Mesendoderm (in vitro differentiated cells): ENCODE measurements at regions not wholly inside any gene's neighbourhood (a gene's known extent, or its start where the extent isn't known, plus 50 kb on each side); places are given as distances from the start of the nearest gene placed in this dataset.

ENCODE experiments used
- DNase-seq: peaks from one replicate; pipeline ENCODE4 v3.0.0; 2013
- H2AK5ac ChIP-seq: 2 replicates; pipeline ENCODE4 v1.6.1; 2013; ENCODE audit warnings: low read length, inconsistent platforms
- H2BK120ac ChIP-seq: 2 replicates; pipeline ENCODE4 v1.6.1; 2013; ENCODE audit warnings: low read depth, mild to moderate bottlenecking, low read length, moderate library complexity, mixed read lengths
- H2BK15ac ChIP-seq: replicated peaks from 2 replicates; pipeline ENCODE4 v1.6.1; 2013; ENCODE audit warnings: low read depth, mild to moderate bottlenecking, moderate library complexity
- H2BK5ac ChIP-seq: 2 replicates; pipeline ENCODE4 v1.6.1; 2013; ENCODE audit warnings: low read length, inconsistent platforms
- H3K18ac ChIP-seq: 2 replicates; pipeline ENCODE4 v1.6.1; 2013; ENCODE audit warnings: mild to moderate bottlenecking, low read length, mixed read lengths
- H3K23ac ChIP-seq: one replicate; pipeline ENCODE4 v1.6.1; 2013; ENCODE audit warnings: low read length
- H3K27ac ChIP-seq: 2 replicates; pipeline ENCODE4 v1.5.1; 2013; ENCODE audit warnings: low read depth, mild to moderate bottlenecking, inconsistent platforms, low read length, moderate library complexity
- H3K27me3 ChIP-seq: 2 replicates; pipeline ENCODE4 v1.6.1; 2013; ENCODE audit warnings: low read length, control low read depth, mild to moderate bottlenecking, inconsistent platforms; ENCODE audit not compliant: insufficient read depth, poor library complexity
- H3K36me3 ChIP-seq: 2 replicates; pipeline ENCODE4 v1.6.1; 2013; ENCODE audit warnings: low read length, inconsistent platforms; ENCODE audit not compliant: control insufficient read depth, insufficient read depth
- H3K4ac ChIP-seq: one replicate; pipeline ENCODE4 v1.6.1; 2013; ENCODE audit warnings: low read depth, mild to moderate bottlenecking, low read length, moderate library complexity
- H3K4me1 ChIP-seq: 2 replicates; pipeline ENCODE4 v1.6.1; 2013; ENCODE audit warnings: low read depth, low read length, inconsistent platforms; ENCODE audit not compliant: control insufficient read depth
- H3K4me2 ChIP-seq: 2 replicates; pipeline ENCODE4 v1.6.1; 2013; ENCODE audit warnings: low read length
- H3K4me3 ChIP-seq: 2 replicates; pipeline ENCODE4 v1.5.1; 2013; ENCODE audit warnings: mild to moderate bottlenecking, low read length
- H3K56ac ChIP-seq: one replicate; pipeline ENCODE4 v1.6.1; 2013; ENCODE audit warnings: low read length
- H3K79me1 ChIP-seq: 2 replicates; pipeline ENCODE4 v1.6.1; 2013; ENCODE audit warnings: low read length, inconsistent platforms
- H3K79me2 ChIP-seq: 2 replicates; pipeline ENCODE4 v1.6.1; 2013; ENCODE audit warnings: mild to moderate bottlenecking, low read length; ENCODE audit not compliant: control insufficient read depth, insufficient read depth
- H3K9ac ChIP-seq: 2 replicates; pipeline ENCODE4 v1.6.1; 2013; ENCODE audit warnings: low read length, inconsistent platforms
- H4K5ac ChIP-seq: one replicate; pipeline ENCODE4 v1.6.1; 2013; ENCODE audit warnings: low read length
- H4K8ac ChIP-seq: one replicate; pipeline ENCODE4 v1.6.1; 2013; ENCODE audit warnings: low read depth, mild to moderate bottlenecking, control low read depth, low read length, moderate library complexity
- whole genome bisulfite sequencing: extraction: QIAGEN DNeasy Blood & Tissue Kit; methylation state at CpG from one replicate; pipeline ENCODE4 v1.1.7; 2013; ENCODE audit warnings: low lambda C conversion rate, missing lambda C conversion rate; ENCODE audit not compliant: insufficient coverage; ENCODE audit errors: extremely low coverage; 5-methylcytosine and 5-hydroxymethylcytosine counted together

DNA sequence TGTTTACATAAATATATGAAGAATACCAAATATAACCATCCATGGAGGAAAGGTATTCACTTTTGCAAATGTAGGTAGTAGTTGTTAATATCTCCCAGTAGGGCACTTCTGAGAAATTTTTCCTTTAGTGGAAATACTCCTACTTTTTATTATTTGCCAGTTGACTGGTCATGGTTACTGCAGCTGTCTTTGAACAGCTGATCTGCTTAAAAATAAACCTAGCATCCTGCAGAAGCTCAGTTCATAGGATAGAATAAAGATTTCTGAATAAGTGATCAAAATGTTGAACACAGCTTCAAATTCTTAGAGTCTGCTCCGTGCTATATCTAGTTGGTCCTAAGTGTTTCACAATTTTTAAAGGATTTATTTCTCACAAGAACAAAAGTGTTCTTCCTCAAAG is 270.7 kb upstream of the TRPC7 start:
- Histone ChIP-seq H2BK15ac (no peak overlapping the region), H3K4me3 (no peak overlapping the region), H3K23ac (no peak overlapping the region), H3K79me1 (no peaks in the 10 kb centered on the region), H2BK120ac (no peak overlapping the region), H2AK5ac (no peak overlapping the region), H3K9ac (no peak overlapping the region), H3K56ac (no peak overlapping the region), H3K4me2 (no peak overlapping the region), H2BK5ac (no peak overlapping the region), H3K27me3 (no peaks in the 10 kb centered on the region), H3K4ac (no peak overlapping the region), H3K36me3 (no peaks in the 10 kb centered on the region), H3K4me1 (no peaks in the 10 kb centered on the region), H4K5ac (no peak overlapping the region), H3K18ac (no peak overlapping the region), H4K8ac (no peak overlapping the region), H3K27ac (no peak overlapping the region), H3K79me2 (no peaks in the 10 kb centered on the region)
- DNase-seq: no peak
- no CpG with 5 or more reads among the region's 1 CpG for WGBS

DNA sequence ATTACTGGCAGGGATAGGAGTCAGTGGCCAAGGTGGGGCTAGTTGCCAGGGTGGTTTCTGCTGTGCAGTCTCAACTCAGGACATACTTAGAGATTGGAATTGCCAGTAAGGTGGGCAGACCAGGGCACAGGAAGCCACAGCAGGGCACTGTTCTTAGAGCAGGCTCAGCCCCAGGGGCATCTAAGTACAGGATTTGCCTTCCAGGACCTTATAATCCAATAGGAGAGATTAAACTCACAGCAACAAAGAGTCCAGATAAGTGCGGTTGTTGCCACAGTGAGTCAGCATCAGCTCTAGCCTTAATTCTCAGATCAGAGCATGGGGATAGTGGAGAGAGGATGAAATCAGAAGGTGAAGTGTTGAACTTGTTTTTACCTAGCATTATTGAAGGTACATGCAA is 265.8 kb upstream of the TRPC7 start:
- H3K23ac ChIP-seq: no peak overlapping the region
- H3K56ac ChIP-seq: peak overlapping the region; percentile 17
- DNase-seq: no peak
- no peaks in the 10 kb centered on the region for H3K79me2 ChIP-seq
- no peak overlapping the region for H2BK15ac ChIP-seq
- H3K9ac ChIP-seq: no peak overlapping the region
- H3K4ac ChIP-seq: no peak overlapping the region
- no peak overlapping the region for H3K27ac ChIP-seq
- no peak overlapping the region for H2AK5ac ChIP-seq
- H3K36me3 ChIP-seq: no peaks in the 10 kb centered on the region
- peaks cover 5% of the 10 kb centered on the region for H3K4me1 ChIP-seq
- H3K18ac ChIP-seq: no peak overlapping the region
- no peak overlapping the region for H4K5ac ChIP-seq
- H3K79me1 ChIP-seq: no peaks in the 10 kb centered on the region
- H3K27me3 ChIP-seq: no peaks in the 10 kb centered on the region
- no peak overlapping the region for H3K4me3 ChIP-seq
- H4K8ac ChIP-seq: no peak overlapping the region
- H2BK120ac ChIP-seq: no peak overlapping the region
- WGBS: no CpG with 5 or more reads among the region's 1 CpG
- H2BK5ac ChIP-seq: no peak overlapping the region
- no peak overlapping the region for H3K4me2 ChIP-seq

DNA sequence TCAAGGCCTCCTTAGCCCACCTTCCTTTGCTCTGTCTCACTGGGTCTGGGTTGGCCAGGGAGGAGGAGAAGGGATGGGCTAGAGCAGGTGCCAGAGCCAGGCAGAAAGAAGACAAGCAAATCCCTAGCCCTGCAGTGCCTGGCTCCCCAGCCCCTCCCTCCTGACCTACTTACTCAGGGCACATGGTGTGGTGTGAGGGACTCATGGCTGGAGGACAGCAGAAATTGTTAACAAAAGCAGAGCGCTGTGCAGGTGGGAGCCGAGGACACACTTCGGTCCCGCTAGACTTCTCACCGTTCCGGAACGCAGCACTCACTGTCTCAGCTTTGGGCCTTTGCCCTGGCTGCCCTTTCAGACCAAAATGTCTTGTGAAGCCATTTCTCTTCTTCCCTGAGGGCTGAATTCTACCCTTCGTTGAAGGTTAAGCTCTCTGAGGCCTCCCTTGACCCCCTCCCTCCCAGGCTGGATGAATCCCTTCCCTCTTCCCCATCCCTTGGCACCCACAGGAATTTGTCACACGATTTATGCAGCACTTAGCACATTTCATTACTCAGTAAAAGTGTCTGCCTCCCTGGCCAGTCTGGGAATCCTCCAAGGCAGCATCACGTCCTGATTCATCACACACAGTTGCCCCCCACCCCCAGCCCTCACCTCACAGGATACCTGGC is 263.9 kb upstream of the TRPC7 start:
- H2BK15ac ChIP-seq: no peak overlapping the region
- no peaks in the 10 kb centered on the region for H3K27me3 ChIP-seq
- H3K4me2 ChIP-seq: no peak overlapping the region
- H2BK120ac ChIP-seq: no peak overlapping the region
- H4K8ac ChIP-seq: no peak overlapping the region
- no peak overlapping the region for H3K9ac ChIP-seq
- H3K56ac ChIP-seq: peak overlapping the region; percentile 38
- no peak overlapping the region for H3K23ac ChIP-seq
- no peak overlapping the region for H3K4me3 ChIP-seq
- H3K79me1 ChIP-seq: no peaks in the 10 kb centered on the region
- no peaks in the 10 kb centered on the region for H3K79me2 ChIP-seq
- DNase-seq: peak; percentile 84
- no peak overlapping the region for H3K27ac ChIP-seq
- no CpG with 5 or more reads among the region's 10 CpGs for WGBS
- H2AK5ac ChIP-seq: no peak overlapping the region
- no peak overlapping the region for H3K18ac ChIP-seq
- peaks cover 5% of the 10 kb centered on the region for H3K4me1 ChIP-seq
- no peak overlapping the region for H2BK5ac ChIP-seq
- no peak overlapping the region for H4K5ac ChIP-seq
- no peaks in the 10 kb centered on the region for H3K36me3 ChIP-seq
- no peak overlapping the region for H3K4ac ChIP-seq

DNA sequence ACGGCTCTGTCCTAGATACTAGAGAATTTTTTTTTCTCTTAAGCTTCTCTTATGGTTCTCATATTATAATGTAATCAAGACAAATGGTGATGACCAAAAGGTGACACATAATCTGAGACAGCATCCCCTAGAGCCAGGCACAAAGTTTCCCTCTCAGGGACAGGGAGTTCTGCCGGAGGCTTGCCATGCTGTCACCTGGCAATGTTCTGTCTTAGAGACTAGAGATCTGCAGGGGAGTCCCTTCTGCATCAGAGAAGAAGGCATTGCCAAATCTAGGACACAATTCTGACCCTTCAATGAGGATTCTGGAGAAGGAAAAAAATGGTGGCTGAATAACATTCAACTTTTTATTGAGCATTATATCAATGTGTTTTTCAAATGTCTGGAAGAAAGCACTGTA is 261.2 kb upstream of the TRPC7 start:
- Histone ChIP-seq H3K36me3 (no peaks in the 10 kb centered on the region), H2BK120ac (no peak overlapping the region), H3K18ac (no peak overlapping the region), H3K27me3 (no peaks in the 10 kb centered on the region), H2AK5ac (no peak overlapping the region), H3K23ac (no peak overlapping the region), H3K4me2 (no peak overlapping the region), H2BK5ac (no peak overlapping the region), H3K9ac (no peak overlapping the region), H4K5ac (no peak overlapping the region), H3K27ac (no peak overlapping the region), H3K4ac (no peak overlapping the region), H3K79me1 (no peaks in the 10 kb centered on the region), H3K56ac (no peak overlapping the region), H3K79me2 (no peaks in the 10 kb centered on the region), H3K4me3 (no peak overlapping the region), H2BK15ac (no peak overlapping the region), H4K8ac (no peak overlapping the region), H3K4me1 (peaks cover 5% of the 10 kb centered on the region)
- DNase-seq: no peak
- WGBS: no CpG with 5 or more reads among the region's 2 CpGs

DNA sequence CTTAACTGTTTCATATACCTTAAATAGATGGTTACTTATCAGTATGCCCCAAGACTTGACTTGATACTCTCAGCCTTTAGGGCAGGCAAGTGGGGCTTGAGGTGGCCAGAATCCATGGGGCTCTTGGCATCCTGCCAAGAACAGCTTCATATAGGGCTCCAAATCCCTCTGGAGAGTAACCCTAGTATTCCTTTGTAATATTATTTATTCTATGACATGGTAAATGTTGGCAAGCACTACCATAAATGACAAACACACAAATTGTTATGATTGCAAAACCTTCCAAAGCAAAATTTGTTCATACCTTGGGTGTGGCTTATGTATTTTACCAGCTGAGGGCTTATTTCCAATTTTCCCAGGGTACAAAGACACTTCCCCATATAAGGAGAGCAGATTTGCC is 257.4 kb upstream of the TRPC7 start:
- no peak overlapping the region for H2BK15ac ChIP-seq
- no peaks in the 10 kb centered on the region for H3K4me1 ChIP-seq
- H3K56ac ChIP-seq: no peak overlapping the region
- H2BK120ac ChIP-seq: no peak overlapping the region
- H3K27me3 ChIP-seq: no peaks in the 10 kb centered on the region
- no peak for DNase-seq
- H2AK5ac ChIP-seq: no peak overlapping the region
- H3K23ac ChIP-seq: no peak overlapping the region
- H3K36me3 ChIP-seq: no peaks in the 10 kb centered on the region
- no peaks in the 10 kb centered on the region for H3K79me2 ChIP-seq
- no peak overlapping the region for H2BK5ac ChIP-seq
- no peak overlapping the region for H3K18ac ChIP-seq
- H3K27ac ChIP-seq: no peak overlapping the region
- no peak overlapping the region for H3K4me2 ChIP-seq
- no peak overlapping the region for H4K8ac ChIP-seq
- H3K4ac ChIP-seq: no peak overlapping the region
- no peak overlapping the region for H3K4me3 ChIP-seq
- H3K9ac ChIP-seq: no peak overlapping the region
- H3K79me1 ChIP-seq: no peaks in the 10 kb centered on the region
- H4K5ac ChIP-seq: no peak overlapping the region

DNA sequence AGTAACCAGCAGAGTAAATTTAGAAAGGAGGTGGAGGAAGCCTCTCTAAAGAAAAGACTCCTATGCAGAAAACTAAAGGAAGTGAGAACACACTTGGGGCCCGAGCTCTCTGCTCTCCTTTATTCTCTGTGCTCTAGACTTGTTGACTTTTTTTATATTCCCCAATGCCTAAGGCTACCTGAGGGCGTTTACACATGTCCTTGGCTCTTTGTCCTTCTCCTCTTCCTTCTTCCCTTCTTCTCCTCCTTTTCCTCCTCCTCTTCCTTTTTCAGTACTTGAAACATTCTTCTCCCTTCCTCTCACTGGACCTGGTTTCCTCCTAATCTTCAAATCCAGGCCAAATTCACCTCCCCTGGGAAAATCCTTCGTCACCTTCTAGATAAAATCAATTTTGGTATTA is 256.4 kb upstream of the TRPC7 start:
- H3K4me1 ChIP-seq: no peaks in the 10 kb centered on the region
- no peak overlapping the region for H2AK5ac ChIP-seq
- no peaks in the 10 kb centered on the region for H3K27me3 ChIP-seq
- H3K36me3 ChIP-seq: no peaks in the 10 kb centered on the region
- no peak overlapping the region for H3K9ac ChIP-seq
- H3K79me2 ChIP-seq: no peaks in the 10 kb centered on the region
- DNase-seq: no peak
- H3K4me3 ChIP-seq: no peak overlapping the region
- no peak overlapping the region for H2BK5ac ChIP-seq
- WGBS: no CpG with 5 or more reads among the region's 3 CpGs
- no peak overlapping the region for H4K8ac ChIP-seq
- H3K27ac ChIP-seq: no peak overlapping the region
- no peak overlapping the region for H2BK120ac ChIP-seq
- no peak overlapping the region for H3K56ac ChIP-seq
- H2BK15ac ChIP-seq: peak overlapping the region; percentile 78
- H3K23ac ChIP-seq: no peak overlapping the region
- no peak overlapping the region for H4K5ac ChIP-seq
- H3K4me2 ChIP-seq: no peak overlapping the region
- no peak overlapping the region for H3K18ac ChIP-seq
- no peak overlapping the region for H3K4ac ChIP-seq
- H3K79me1 ChIP-seq: no peaks in the 10 kb centered on the region
